HG02678 (cell line): ENCODE measurements at regions not wholly inside any gene's neighbourhood (a gene's known extent, or its start where the extent isn't known, plus 50 kb on each side); places are given as distances from the start of the nearest gene placed in this dataset.

Experiments used
- ATAC-seq: cut with Tn5 transposase; IDR thresholded peaks from one replicate; pipeline ENCODE4 v1.9.1; 2021; ENCODE audit warnings: mild to moderate bottlenecking, moderate library complexity; ENCODE audit not compliant: unreplicated experiment

DNA sequence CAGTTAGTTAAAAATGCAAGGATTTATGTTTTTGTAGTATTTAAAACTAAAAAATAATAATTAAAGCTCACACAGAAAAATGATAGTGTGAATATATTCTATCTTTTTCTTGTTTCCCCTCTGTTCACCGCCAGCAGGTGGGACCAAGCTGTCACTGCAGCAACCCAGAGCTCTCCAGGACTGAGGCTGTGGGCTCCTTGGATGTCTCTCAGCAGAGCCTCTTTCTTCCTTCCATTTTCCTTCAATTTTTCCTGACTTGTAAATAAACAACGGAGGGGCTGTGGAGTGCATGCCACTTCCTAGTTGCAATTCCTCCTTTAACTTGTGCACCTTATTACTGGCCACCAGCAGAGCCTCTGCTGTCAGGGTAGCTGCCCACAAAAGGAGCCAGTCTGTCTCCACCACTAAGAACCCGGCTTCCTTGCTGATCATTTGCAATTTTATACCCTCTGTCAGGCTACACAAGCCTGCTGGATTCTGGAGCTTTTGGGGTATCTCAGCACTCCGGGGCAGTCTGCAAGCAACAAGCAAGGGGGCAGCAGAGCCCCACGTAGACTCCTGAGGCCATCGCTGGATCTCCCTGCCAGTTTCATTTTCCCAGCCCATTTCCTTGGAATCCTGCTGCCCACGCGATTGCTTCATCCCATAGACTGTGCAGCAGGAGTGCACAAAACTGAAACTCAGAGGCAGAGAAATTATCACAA is 1467.4 kb downstream of the C4orf33 start:
- ATAC-seq, result no peak

DNA sequence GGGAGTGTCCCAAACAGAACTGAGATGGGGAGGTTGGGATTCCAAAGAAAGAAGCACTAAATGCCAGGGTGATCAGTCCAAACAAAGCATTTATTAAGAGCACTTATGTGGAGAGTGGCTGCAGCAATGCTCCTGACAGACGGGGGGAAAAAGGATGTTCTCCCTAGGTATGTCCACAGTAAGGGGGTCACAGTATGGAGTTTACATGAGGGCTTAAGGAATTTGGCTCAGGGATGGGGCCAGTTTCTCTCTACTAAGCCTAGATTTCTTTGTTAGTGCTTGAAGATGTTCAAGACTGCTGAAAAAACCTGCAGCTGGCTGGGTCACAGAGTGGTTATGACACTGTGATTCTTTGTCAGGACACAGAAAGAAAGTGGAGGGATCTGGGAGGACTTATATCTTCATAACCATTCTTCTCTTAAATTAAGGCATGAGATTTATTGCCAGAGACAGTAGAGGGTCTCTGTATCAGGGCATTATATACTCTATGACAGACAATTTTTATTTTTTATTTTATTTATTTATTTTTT is 1468.0 kb downstream of the C4orf33 start:
- ATAC-seq, result no peak

DNA sequence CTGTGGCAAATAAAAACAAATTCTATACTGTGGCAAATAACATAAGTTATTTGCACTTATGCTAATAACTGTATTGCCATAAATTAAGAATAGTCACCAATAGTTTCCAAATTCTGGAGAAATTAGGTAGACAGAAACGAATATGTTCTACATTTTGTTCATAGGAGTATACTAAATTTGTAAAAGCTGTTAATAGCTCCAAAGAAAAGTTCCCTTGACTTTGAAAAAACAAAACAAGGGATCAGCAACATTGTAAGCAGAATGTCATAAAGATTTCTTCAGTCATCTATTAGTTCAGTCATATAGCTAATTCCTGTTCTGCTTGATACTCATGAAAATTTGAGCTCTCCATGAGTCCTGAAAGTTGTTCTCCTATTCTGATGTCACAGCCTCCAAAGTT is 1472.8 kb downstream of the C4orf33 start:
- ATAC-seq, result no peak

DNA sequence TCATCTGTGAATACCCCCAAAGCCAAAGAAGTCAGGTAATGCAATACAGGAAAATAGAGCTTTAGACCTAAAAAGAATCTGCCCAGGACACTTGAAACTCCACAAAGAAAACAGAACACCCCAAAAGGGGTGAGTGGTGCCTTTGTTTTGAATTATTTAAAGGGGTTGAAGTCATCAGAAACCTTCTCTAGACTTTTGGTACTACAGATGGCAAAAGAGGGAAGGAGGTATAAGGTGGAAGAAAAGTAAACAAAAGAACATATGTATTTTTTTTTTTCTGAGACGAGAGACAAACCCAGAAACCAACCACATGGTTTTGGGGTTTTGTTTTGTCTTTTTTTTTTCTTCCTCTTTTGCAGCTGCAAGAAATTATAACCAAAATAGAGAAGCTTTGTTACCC is 1477.8 kb downstream of the C4orf33 start:
- ATAC-seq, result no peak

DNA sequence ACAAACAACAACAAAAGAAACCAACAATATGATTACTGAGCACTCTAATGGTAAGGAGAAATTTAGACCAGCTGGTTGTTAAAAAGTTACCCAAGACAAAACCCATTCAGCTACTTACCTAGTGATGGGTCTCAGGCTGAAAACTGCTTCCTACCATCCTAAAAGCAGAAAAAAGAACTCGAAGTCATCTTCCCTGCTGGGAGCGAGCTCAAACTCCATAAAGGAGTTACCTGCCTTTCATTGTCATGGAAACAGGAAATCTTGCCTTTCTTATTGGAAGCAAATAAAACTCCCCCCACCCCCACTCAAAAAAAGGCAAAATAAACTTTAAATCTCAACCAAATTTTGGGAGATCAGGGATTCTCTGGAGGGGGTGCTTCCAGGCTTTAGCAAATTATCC is 1478.3 kb downstream of the C4orf33 start:
- ATAC-seq, result no peak

DNA sequence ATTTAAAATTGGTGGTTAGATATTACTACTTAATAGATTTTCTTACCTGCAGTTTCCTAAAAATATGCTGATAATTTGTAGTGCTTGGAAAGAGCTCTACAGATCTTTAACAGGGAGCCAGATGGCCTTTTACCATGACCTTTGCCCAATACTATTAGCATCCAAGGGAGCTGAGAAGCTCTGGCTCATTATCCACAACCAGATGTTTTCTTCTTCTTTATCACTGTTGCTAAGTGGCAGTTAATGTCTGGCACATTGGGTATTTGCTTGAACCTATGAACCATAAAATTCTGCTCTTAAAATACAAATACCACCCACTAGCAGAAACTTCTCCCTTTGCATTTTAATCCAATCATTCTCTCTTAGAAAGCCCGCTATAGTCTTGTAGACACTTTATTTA is 1480.3 kb downstream of the C4orf33 start:
- ATAC-seq, result no peak

DNA sequence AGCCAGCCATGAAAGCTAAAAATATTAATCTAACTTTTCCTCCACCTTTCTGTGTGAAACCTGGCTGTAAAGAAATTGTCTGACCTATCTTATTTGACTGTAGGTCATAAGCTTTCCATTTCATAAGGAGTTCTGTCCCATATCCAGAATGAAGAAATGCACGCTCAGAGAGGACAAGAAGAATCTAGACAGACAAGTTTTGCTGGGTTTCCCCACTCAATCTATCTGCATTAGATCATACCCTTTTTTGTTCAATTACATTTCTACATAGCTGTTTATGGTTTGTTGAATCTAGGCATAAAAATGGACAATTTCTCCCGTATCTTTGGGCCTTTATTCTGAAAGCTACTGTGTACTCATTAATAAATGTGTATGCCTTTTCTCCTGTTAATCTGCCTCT is 1495.1 kb downstream of the C4orf33 start:
- no peak for ATAC-seq

DNA sequence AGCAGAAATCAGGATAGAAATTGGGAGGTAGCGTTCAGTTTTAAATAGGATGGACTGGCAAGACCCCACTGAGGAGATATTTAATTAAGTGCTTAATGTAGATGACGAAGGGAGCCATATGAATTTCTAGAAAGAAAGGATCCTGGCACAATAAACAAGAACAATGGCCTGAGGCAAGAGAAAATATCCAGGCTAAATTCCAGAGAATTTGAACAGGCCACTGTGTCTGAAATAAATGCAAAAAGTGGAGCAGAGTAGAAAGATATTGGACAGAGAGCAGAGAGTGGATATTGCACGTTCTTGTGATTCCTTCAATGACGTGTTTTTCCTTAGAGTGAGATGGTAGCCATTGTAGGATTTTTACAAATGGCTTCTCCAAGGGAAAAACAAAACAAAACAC is 1504.8 kb downstream of the C4orf33 start:
- no peak for ATAC-seq

DNA sequence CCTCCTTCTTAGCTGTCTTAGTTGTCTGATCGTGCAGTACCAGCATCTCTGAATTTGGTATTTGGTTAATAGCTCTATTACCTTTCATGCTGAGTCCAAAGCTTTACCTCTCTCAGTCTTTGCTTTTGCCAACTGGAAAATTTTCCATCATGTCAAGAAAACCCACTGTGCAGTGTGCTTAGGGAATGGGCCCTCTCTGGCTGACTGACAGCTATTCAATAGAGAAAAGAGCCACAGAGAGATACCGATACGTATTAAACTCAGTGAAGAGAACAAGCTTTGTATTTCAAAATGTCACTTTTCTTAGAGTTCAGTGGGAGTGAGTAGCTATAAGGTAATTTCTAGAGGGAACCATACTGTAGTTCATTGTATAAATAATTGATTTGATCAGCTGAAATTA is 1507.1 kb downstream of the C4orf33 start:
- no peak for ATAC-seq

DNA sequence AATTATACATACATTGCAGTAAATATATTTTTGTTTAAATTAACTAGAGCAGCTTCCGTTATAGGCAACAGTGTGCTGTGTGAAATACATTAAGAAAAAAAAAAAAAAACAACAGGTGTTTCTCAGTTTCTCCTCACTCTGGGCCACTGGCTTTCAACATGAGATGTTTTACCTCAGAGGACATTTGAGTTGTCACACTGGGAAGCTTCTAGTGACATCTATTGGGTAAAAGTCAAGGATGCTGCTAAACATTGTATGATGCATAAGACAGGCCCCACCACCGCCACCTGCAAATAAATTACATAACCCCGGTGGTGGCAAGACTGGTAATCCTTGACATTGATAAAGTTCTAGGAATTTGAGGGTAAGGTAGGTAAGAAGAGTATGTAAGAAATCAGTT is 1512.2 kb downstream of the C4orf33 start:
- no peak for ATAC-seq

DNA sequence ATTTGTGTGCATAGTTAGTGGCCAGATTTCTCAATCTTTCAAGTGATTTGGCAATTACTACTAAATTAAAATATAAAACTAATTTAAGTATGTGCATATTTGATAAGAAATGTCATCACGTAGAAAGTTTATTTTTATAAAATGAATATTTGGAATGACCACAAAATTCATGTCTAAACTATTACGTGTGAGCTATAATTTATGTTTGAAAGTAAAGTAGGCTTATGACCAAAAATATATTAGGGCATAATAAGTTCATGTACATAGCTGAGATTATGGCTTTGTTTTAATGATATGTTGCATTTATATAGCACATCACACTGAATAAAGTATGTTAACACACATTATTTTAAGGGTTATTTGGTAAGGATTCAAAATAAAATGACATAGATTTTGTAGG is 1532.6 kb downstream of the C4orf33 start:
- no peak for ATAC-seq

DNA sequence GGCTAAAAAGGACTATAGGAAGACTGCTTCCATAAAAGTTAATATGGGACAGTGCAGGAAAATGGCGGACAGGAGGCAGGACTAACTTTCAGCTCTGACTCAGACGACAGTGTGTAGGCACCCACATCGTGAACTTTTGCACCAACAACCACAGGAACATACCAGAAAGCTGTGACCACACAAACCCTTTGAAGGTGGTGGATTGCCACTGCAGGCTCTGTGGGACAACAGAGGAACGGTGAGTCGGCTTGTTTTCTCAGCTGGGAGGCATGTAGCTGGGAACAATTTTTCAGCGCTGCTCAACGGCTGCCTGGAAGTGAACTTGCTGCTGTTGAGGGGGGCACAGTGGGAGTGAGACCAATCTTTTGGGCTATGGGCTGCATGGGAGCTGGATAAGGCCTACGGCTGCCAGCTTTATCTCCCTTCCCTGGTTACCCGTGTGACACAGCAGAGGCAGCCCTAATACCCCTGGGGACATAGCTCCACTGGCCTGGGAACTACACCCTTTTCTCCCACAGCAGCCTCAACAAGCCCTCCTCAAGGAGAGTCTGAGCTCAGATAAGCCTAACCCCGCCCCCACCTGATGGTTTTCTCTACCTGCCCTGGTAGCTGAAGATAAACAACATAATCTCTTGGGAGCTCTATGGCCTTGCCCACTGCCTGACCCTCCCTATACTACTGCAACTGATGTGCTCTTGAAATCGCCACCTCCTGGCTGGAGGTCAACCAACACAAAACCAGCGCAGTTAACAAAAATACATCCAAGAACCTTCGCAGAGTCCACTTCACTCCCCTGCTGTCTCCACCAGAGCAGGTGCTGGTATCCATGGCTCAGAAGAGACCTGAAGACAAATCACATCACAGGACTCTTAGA is 1537.0 kb downstream of the C4orf33 start:
- no peak for ATAC-seq

DNA sequence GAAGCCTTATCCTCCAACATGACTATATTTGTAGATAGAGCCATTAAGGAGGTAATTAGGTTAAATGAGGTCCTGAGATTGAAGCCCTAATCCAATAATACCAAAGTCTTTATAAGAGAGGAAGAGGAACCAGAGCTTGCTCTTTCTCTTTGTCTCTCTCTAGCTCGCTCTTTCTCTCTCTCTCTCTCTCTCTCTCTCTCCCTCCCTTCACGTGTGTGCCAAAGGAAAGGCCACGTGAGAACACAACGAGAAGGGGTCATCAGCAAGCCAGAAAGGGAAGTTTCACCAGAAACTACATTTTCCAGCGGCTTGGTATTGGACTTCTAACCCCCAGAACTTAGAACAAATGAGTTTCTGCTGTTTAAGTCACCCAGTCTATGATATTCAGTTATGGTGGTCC is 1540.5 kb downstream of the C4orf33 start:
- ATAC-seq, result no peak

DNA sequence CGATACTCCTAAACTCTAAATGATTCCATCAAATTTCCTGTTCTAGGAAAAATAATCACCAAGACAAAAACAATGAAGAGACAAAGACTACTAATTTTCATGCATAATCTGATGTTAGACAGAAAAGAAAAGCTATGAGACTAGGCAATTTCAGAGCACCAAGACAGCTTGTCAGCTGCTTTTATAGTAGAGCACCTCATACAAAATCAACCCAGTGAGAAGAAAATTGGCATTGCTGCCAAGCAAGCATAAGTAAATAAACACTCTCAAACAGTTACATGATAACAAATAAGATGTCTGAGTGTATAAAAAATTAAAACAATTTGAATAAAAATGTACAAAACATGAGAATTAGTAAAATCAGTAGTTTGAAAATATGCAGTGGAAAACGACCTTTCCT is 1544.6 kb downstream of the C4orf33 start:
- ATAC-seq, result no peak

DNA sequence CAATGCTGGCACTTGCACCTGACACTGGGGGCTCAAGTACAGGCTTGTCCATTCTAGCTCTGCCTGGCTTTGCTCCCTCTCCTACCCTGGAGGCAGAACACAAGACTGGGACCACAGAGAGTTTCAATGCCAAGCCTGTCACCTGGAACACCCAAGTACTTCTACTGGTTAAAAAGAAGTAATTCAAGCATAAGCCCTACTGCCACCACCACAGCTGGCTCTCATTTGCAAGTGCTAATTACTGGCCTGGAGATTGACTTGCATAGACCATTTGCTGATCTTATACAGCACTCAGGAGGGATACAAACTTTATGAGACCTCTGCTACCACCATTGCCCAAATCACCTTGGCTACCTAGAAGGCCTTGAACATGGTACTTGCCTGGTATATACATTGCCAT is 1550.9 kb downstream of the C4orf33 start:
- ATAC-seq, result no peak

DNA sequence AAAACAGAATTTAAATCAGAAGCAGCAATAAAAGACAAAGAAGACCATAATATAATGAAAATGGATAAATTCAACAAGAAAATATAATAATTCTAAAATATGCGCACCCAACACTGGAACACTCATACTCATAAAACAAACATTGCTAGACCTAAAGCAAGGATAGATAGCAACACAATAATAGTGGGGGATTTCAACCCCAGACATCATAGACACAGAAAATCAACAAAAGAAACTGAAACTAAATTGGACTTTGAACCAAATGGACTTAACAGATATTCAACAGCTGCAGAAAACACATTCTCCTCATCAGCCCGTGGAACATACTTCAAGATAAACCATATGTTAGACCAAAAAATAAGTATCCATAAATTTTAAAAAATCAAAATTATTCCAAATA is 1552.6 kb downstream of the C4orf33 start:
- ATAC-seq, result no peak

DNA sequence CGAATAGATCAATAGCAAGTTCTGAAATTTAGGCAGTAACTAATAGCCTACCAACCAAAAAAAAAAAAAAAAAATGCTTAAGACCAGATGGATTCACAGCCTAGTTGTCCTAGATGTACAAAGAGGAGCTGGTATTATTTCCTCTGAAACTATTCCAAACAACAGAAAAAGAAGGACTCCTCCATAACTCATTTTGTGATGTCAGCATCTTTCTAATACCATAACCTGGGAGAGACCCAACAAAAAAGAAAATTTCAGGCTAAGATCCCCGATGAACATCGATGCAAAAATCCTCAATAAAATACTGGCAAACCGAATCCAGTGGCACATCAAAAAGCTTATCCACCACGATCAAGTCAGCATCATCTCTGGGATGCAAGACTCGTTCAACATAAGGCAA is 1557.9 kb downstream of the C4orf33 start:
- no peak for ATAC-seq

DNA sequence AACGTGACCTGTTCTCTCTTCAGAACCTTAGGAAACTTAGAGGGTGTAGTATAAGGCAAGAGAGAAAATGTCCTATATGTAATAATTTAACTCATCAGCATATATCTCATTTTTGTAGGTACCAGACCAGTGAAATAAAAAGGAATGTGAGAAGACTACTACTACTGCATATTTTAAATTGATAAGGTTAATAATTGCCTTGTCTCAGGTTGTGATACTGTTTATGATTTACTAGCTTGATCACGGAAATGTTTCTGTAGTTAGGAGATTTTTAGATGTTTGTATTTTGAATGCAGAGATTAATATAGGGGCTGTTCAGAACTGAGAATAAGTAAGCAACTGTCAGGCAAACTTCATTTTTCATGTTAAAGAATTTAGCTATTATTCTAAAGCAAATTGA is 1563.4 kb downstream of the C4orf33 start:
- no peak for ATAC-seq

DNA sequence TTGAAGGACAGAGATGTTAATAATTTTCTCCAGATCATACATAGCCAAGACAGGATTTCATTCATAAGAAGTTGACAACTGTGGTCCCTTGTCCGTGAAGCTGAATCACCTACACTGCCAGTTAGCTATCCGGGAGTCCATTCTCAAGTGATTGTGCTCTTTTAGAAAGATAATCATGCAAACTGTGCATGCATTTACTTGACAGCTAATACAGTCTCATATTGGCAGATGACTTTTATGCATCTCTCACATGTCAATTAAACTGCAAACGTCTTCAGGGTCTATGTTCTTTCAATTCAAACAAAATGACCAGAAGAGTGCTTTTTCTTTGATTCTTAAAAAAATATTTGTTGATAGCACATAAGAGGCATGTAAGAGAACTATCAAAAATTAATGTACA is 1572.9 kb downstream of the C4orf33 start:
- no peak for ATAC-seq

DNA sequence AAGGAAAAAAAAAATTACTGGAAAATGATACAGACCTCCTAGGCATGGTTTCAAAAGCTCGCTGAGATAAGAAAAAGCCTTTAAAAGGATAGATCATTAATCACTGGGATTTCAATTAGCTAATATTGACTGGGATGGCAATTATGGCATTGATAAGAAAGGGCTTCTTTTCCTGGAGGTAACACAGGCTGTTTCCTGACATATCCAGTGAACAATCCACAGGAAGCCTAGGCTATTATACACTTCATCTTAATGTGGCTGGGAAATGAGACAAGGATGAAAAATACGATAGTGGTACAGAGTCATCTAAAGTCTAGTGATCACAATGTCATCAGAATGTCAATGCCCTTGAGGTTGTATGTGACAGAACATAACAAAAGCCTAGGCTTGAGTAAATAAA is 1579.3 kb downstream of the C4orf33 start:
- no peak for ATAC-seq

DNA sequence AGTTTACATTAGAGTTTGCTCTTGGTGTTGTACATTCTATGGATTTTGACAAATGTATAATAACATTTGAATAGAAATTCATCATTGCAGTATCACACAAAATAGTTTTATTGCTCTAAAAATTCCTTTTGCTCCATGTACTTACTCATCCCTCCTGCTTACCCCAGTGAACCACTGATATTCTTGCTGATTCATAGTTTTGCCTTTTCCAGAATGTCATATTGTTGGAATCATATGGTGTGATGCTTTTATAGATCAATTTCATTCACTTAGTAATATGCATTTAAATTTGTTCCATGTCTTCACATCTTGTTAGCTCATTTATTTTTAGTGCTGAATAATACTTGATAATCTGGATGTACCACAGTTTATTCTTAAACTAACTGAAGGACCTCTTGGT is 1593.2 kb downstream of the C4orf33 start:
- no peak for ATAC-seq

DNA sequence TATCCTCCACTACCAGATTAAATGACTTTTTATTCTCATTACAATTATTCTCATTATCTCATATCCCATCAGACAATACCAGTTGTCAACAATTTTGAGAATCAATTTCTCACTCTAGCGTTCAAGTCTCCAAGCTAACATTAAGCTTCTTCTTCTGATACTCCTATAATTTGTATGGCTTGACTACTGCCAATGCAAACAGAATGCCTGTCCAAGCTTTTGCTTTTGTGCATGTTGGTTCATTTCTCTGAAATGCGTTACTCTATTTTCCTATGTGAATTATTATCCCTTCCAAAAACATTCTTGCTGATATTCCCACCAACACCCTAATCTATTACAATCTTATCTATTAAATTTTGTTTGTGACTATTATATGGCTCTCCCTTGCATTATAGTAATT is 1602.3 kb downstream of the C4orf33 start:
- ATAC-seq, result no peak
